Heart left ventricle (tissue), 13 donors: ENCODE measurements at regions not wholly inside any gene's neighbourhood (a gene's known extent, or its start where the extent isn't known, plus 50 kb on each side); places are given as distances from the start of the nearest gene placed in this dataset.

Source experiments
- POLR2A ChIP-seq, 2 donors: fragments of 450-650 bp; IDR thresholded peaks; one replicate each; pipeline ENCODE4 v1.6.1; 2017; ENCODE audit warnings: antibody characterized with exemption in 2 of 2, mild to moderate bottlenecking in 2 of 2, moderate library complexity in 2 of 2
- TF ChIP-seq, protein P1 (sequence below), 12 donors: fragments of 200-600 bp; sonication (generic) in 4 of 12; IDR thresholded peaks; one replicate each; pipeline versions ENCODE4 v1.5.0 to v1.8.0; 2018 to 2022; ENCODE audit warnings: antibody characterized with exemption in 12 of 12, mild to moderate bottlenecking in 5 of 12
- donor health status: ischemic (EF 13 %, LVEDD 7.1; RV severe dilation, severe dysfunction).
- donor health status: DM: no; HTN: yes; CAD: no.
- donor health status: DM: no; HTN: no; CAD: no.
- donor health status: ischemic (EF 25% LVEDD 6.9; RV normal size, moderate dysfunction).
- donor health status: ischemic (EF 25% LVEDD 5.7; RV mildly dilated, moderate dysfunction).
- donor health status: ischemic (EF 35%, LVEDD 5.7; RV mildly dilated, moderate dysfunction).
- donor health status: nonischemic (EF 11% LVEDD 7.7; RV severe dilation, severe dysfunction).
- donor health status: DM: yes; HTN: yes; CAD: no.
- donor health status: PGD.
- donor health status: ischemic (EF 29% LVEDD 5.4; RV normal size, mild dysfunction).
- donor health status: nonischemic (EF 23%, LVEDD 6.1; RV moderate dilation, normal function).

DNA sequence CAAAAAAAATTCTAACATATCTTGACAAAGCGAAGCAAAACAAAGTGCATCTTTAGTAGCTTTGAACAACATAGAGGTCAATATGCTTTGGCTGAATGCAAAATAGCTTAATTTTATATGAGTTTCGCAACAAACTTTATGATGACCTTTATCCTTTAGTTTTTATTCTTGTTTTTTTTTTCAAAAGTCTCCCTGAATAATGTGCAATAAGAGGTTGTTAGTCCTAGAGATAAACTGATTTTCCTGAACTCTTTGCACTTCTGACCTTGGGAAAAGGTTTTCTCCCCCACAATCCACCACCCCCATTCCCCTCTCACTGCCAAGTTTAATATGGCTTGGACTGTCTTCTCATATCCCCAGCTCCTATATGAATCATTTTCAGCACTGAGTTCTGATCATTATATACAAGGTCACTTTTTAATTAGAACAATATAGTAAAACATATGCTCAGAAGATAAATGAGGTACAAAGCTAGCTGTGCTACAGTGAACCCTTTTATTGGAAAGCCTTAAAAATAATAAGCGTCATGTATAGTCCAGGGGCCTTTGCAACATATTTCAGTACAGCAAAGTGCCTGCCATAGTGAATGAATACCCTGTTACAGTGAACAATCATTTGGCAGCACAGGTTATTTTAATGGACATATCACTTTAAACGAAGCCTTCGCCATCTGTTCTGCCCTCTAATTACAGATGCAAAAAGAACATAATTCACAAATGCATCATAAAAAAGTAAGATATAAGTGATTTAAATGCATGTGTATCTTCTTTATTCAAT, 496.3 kb upstream of the NR2F2 start:
- TF ChIP-seq, protein P1, sequence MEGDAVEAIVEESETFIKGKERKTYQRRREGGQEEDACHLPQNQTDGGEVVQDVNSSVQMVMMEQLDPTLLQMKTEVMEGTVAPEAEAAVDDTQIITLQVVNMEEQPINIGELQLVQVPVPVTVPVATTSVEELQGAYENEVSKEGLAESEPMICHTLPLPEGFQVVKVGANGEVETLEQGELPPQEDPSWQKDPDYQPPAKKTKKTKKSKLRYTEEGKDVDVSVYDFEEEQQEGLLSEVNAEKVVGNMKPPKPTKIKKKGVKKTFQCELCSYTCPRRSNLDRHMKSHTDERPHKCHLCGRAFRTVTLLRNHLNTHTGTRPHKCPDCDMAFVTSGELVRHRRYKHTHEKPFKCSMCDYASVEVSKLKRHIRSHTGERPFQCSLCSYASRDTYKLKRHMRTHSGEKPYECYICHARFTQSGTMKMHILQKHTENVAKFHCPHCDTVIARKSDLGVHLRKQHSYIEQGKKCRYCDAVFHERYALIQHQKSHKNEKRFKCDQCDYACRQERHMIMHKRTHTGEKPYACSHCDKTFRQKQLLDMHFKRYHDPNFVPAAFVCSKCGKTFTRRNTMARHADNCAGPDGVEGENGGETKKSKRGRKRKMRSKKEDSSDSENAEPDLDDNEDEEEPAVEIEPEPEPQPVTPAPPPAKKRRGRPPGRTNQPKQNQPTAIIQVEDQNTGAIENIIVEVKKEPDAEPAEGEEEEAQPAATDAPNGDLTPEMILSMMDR (IDR thresholded peaks at IDR 0.05), result no peak
- TF ChIP-seq POLR2A (IDR thresholded peaks at IDR 0.05), result no peak
